ENCODE measurements at regions not wholly inside any gene's neighbourhood (a gene's known extent, or its start where the extent isn't known, plus 50 kb on each side); places are given as distances from the start of the nearest gene placed in this dataset.

DNA sequence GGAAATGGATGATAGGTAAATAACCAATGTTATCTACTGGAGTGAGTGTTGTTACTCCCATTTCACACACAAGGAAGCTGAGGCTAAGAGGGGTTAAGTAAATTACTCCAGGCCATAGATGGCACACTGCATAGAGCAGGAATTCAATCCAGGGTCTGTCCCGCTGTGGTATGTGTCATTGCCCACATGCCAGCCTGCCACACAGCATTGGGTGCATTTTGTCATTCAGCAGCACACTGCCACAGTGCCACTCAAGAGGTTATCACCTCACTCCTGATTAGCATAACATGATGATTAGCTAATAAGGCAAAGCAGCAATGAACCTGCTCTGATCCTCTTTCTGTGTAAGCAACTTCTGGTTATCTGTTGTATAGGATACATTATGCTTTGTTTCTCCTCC lies 157.4 kb upstream of the CTNNB1 start:
- TF ChIP-seq, protein P1, sequence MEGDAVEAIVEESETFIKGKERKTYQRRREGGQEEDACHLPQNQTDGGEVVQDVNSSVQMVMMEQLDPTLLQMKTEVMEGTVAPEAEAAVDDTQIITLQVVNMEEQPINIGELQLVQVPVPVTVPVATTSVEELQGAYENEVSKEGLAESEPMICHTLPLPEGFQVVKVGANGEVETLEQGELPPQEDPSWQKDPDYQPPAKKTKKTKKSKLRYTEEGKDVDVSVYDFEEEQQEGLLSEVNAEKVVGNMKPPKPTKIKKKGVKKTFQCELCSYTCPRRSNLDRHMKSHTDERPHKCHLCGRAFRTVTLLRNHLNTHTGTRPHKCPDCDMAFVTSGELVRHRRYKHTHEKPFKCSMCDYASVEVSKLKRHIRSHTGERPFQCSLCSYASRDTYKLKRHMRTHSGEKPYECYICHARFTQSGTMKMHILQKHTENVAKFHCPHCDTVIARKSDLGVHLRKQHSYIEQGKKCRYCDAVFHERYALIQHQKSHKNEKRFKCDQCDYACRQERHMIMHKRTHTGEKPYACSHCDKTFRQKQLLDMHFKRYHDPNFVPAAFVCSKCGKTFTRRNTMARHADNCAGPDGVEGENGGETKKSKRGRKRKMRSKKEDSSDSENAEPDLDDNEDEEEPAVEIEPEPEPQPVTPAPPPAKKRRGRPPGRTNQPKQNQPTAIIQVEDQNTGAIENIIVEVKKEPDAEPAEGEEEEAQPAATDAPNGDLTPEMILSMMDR (IDR thresholded peaks at IDR 0.05), result no peak
- TF ChIP-seq POLR2A (IDR thresholded peaks at IDR 0.05), result no peak

Data from heart left ventricle (tissue), 13 donors.